HL-60 (cell line): ENCODE measurements at regions not wholly inside any gene's neighbourhood (a gene's known extent, or its start where the extent isn't known, plus 50 kb on each side); places are given as distances from the start of the nearest gene placed in this dataset.

Experiments used
- CTCF ChIP-seq: IDR thresholded peaks from one replicate; pipeline ENCODE4 v1.5.1; 2011; ENCODE audit warnings: low read length, control low read depth, inconsistent platforms; ENCODE audit not compliant: insufficient read depth
- POLR2AphosphoS5 ChIP-seq: IDR thresholded peaks from 2 replicates; pipeline ENCODE4 v1.6.1; 2012; ENCODE audit warnings: low read depth

GRCh38 chr7:136045181-136045580, 68.0 kb upstream of the MTPN start:
- TF ChIP-seq CTCF: no peak
- TF ChIP-seq POLR2AphosphoS5: no peak
